ENCODE measurements at regions not wholly inside any gene's neighbourhood (a gene's known extent, or its start where the extent isn't known, plus 50 kb on each side); places are given as distances from the start of the nearest gene placed in this dataset.

DNA sequence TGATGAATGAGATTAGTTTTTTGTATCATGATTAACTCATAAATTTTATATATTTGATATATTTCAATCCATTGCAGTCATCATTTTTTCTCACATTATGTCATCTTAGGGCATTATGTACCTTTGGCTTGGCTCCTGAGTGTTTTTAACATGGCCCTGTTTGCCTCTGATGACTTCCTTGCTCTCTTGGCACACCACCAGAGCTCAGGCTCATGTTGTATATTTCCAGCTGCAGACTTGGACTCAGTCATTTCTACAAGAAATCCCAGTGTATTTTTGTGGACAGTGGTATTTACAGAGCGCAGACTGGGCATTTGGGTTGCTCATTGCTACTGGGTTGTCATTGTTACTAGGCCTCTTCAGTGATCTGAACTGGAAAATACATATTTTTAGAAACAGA is 188.5 kb downstream of the ADRA2A start:
- TF ChIP-seq POLR2AphosphoS2 (conservative IDR thresholded peaks at IDR 0.05; ENCODE audit: low read length): no peak
- TF ChIP-seq USF2 (IDR thresholded peaks at IDR 0.05): no peak
- TF ChIP-seq CTCF (IDR thresholded peaks at IDR 0.05): no peak
- TF ChIP-seq, protein P1, sequence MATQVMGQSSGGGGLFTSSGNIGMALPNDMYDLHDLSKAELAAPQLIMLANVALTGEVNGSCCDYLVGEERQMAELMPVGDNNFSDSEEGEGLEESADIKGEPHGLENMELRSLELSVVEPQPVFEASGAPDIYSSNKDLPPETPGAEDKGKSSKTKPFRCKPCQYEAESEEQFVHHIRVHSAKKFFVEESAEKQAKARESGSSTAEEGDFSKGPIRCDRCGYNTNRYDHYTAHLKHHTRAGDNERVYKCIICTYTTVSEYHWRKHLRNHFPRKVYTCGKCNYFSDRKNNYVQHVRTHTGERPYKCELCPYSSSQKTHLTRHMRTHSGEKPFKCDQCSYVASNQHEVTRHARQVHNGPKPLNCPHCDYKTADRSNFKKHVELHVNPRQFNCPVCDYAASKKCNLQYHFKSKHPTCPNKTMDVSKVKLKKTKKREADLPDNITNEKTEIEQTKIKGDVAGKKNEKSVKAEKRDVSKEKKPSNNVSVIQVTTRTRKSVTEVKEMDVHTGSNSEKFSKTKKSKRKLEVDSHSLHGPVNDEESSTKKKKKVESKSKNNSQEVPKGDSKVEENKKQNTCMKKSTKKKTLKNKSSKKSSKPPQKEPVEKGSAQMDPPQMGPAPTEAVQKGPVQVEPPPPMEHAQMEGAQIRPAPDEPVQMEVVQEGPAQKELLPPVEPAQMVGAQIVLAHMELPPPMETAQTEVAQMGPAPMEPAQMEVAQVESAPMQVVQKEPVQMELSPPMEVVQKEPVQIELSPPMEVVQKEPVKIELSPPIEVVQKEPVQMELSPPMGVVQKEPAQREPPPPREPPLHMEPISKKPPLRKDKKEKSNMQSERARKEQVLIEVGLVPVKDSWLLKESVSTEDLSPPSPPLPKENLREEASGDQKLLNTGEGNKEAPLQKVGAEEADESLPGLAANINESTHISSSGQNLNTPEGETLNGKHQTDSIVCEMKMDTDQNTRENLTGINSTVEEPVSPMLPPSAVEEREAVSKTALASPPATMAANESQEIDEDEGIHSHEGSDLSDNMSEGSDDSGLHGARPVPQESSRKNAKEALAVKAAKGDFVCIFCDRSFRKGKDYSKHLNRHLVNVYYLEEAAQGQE (IDR thresholded peaks at IDR 0.05): no peak
- no peak for TF ChIP-seq CHD2 (IDR thresholded peaks at IDR 0.05; ENCODE audit: low read length, partially characterized antibody)
- TF ChIP-seq PHF8 (IDR thresholded peaks at IDR 0.05; ENCODE audit: borderline replicate concordance, low read depth): no peak
- TF ChIP-seq MYC (IDR thresholded peaks at IDR 0.05; ENCODE audit: borderline replicate concordance, low read length): no peak
- no peak for TF ChIP-seq CHD4 (IDR thresholded peaks at IDR 0.05; ENCODE audit: borderline replicate concordance)
- no peak for TF ChIP-seq POLR2A (IDR thresholded peaks at IDR 0.05; ENCODE audit: low read length)
- TF ChIP-seq HOXA7 (CRISPR knock-in tag; IDR thresholded peaks at IDR 0.05): no peak
